Bronchial epithelial cell (primary cell): ENCODE measurements at regions not wholly inside any gene's neighbourhood (a gene's known extent, or its start where the extent isn't known, plus 50 kb on each side); places are given as distances from the start of the nearest gene placed in this dataset.

Experiments used
- DNase-seq: peaks from one replicate; pipeline ENCODE4 v3.0.0-alpha.2; 2010; ENCODE audit warnings: low read depth
- FAIRE-seq: peaks from 2 replicates; lab custom pipeline; 2011; peaks lifted over from hg19 to GRCh38; lab: Jason Lieb, UNC
- H3K27me3 ChIP-seq: 2 replicates; pipeline ENCODE4 v1.5.1; 2011; ENCODE audit warnings: low read length; ENCODE audit not compliant: control insufficient read depth, insufficient read depth
- H3K36me3 ChIP-seq: 2 replicates; pipeline ENCODE4 v1.5.1; 2011; ENCODE audit warnings: low read length; ENCODE audit not compliant: control insufficient read depth, insufficient read depth
- H3K4me3 ChIP-seq: 2 replicates; pipeline ENCODE4 v1.5.1; 2011; ENCODE audit warnings: mild to moderate bottlenecking, low read depth, low read length, control low read depth
- TF ChIP-seq, protein P1 (sequence below): IDR thresholded peaks from 2 replicates; pipeline ENCODE4 v1.5.1; 2011; ENCODE audit warnings: mild to moderate bottlenecking, moderate library complexity, low read length, control low read depth, inconsistent platforms; ENCODE audit not compliant: insufficient read depth, severe bottlenecking

DNA sequence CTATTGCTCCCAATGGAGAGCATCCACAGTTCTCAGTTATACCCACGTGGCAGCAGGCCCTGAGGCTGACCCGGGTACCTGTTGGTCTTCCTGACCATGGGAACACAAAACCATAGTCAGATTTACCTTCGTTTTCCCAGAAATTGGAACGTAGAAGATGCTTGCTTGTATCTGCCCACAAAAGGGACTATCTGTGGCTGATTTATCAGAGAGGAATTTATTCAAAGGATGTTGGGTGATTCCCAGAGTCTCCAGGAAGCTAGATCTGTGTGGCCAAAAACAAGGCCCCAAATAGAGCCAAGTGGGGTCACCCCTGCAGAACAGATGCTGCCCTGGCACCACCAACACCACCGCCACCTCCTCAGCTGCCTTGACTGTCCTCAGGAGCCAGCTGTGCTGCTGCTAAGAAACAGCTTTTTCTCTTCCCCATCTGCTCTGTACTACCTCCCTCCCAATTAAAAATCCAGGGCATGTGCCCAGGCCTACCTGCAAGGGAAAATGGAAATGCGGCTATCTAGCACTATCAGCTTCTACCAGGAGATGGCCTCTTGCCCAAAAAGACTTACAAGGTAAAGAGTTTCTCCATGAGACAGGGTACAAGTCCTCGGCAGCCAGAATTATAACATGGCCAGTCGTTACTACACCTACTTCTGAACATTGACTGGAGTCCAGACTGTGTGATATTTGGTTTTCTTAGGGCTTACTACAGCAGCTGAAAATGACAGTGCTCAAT is 128.6 kb upstream of the PLEKHG7 start:
- no peaks in the 10 kb centered on the region for H3K27me3 ChIP-seq
- DNase-seq (peak; percentile 59), FAIRE-seq (no peak)
- TF ChIP-seq, protein P1, sequence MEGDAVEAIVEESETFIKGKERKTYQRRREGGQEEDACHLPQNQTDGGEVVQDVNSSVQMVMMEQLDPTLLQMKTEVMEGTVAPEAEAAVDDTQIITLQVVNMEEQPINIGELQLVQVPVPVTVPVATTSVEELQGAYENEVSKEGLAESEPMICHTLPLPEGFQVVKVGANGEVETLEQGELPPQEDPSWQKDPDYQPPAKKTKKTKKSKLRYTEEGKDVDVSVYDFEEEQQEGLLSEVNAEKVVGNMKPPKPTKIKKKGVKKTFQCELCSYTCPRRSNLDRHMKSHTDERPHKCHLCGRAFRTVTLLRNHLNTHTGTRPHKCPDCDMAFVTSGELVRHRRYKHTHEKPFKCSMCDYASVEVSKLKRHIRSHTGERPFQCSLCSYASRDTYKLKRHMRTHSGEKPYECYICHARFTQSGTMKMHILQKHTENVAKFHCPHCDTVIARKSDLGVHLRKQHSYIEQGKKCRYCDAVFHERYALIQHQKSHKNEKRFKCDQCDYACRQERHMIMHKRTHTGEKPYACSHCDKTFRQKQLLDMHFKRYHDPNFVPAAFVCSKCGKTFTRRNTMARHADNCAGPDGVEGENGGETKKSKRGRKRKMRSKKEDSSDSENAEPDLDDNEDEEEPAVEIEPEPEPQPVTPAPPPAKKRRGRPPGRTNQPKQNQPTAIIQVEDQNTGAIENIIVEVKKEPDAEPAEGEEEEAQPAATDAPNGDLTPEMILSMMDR = peak; percentile 58
- no peaks in the 10 kb centered on the region for H3K36me3 ChIP-seq
- no peak overlapping the region for H3K4me3 ChIP-seq

DNA sequence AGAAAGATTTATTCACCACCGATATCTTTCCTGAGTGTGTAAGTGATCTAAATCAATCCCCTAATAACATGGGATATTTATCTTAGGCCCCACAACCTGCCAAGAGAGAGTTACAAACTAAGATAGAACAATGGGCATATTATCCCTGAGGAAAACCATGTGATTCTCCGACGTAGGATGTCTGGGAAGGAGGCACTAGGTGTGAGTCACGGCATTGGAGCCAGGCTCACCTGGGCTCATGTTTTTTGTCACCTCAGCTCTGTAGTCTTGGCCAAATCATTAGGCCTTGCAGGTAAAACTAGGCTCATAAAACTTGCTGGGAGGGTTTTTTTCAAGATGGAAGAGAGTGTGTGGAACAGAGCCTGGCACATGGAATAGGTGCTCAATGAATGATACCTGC is 129.7 kb upstream of the PLEKHG7 start:
- peak; percentile 63 for DNase-seq
- TF ChIP-seq, protein P1 = no peak

DNA sequence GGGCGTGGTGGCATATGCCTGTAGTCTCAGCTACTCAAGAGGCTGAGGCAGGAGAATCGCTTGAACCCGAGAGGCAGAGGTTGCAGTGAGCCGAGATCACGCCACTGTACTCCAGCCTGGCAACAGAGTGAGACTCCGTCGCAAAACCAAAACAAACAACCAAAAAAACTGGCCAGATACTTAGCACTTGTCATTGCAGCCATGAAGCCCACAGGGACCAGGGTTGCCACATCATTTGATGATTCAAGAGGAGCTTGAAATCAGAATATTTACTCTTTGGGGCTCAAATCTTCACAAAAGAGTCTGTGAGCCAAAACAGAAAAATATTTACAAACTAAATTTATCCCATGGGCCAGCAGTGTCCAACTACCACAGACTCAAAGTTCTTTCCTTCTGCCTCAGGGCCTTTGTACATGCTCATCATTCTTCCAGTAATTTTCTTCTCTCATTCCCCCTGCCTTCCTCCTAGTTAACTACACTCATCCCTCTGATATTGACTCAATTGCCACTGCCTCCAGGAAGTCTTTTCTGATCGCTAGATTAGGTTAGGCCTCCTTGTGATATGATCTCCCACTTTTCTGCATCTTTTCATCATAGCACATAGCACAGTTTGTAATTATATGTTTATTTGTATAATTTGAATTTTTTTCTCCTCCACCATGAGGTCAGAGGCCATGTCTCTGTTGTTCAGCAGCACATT is 130.8 kb upstream of the PLEKHG7 start:
- Histone ChIP-seq H3K36me3 (no peaks in the 10 kb centered on the region), H3K27me3 (no peaks in the 10 kb centered on the region), H3K4me3 (no peak overlapping the region)
- DNase-seq = no peak
- TF ChIP-seq, protein P1 = no peak
- no peak for FAIRE-seq

More for the DNA sequence above, 129.7 kb upstream of the PLEKHG7 start:
- no peak for FAIRE-seq
- Histone ChIP-seq H3K4me3 (no peak overlapping the region), H3K27me3 (no peaks in the 10 kb centered on the region), H3K36me3 (no peaks in the 10 kb centered on the region)

DNA sequence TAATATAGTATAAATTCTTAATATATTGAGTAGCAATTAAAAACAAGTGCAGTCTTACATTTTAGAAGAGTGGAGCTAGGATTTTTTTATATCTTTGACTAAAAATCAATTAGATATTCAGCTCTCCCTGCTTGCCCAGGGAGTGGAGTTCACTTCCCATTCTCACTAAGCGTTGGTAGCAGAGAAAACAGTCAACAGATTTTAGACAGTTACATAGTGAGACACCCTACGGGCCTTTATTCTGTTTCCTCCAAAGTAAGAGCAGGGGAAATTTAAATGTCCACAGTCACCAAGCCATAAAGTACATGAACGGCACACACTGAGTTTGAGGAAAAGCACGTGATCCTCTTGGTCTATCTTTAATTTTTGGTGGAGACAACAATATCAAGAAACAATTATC is 131.6 kb upstream of the PLEKHG7 start:
- FAIRE-seq (no peak), DNase-seq (no peak)
- TF ChIP-seq, protein P1 = no peak
- H3K4me3 ChIP-seq = no peak overlapping the region
- no peaks in the 10 kb centered on the region for H3K36me3 ChIP-seq
- no peaks in the 10 kb centered on the region for H3K27me3 ChIP-seq

DNA sequence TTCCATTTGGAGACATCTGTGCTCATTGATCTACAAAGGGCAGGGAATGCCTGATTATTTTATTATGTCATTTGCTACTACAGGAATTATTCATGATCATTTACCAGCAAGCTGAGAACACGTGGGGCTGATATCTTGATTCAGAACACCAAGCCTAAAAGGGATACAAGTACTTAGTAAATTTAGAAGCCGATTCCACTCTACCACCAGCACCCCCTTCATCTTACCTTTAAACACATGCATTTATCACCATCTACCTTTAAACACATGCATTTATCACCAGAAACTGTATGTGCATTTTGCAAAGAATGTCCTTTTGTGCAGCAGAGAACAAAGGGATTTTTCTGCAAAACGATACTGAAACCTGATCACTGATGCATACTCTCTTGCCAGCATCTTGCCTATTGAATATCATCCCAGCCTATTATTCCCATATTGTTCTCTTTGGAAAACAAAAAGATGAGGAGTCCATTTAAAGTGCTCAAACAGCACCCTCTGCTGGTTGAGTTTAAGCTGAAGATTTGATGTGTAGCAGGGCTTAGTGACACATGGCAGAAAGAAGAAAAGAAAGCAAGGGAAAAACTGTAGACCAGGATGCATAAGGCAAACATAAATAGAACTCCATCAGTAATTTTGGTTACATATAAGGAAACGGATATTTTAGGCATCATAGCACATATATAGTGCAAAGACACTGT is 132.6 kb upstream of the PLEKHG7 start:
- H3K36me3 ChIP-seq = no peaks in the 10 kb centered on the region
- peak; percentile 78 for DNase-seq
- no peak overlapping the region for H3K4me3 ChIP-seq
- FAIRE-seq = no peak
- no peaks in the 10 kb centered on the region for H3K27me3 ChIP-seq
- TF ChIP-seq, protein P1 = peak; percentile 49
